WTC11 (cell line): ENCODE measurements at regions not wholly inside any gene's neighbourhood (a gene's known extent, or its start where the extent isn't known, plus 50 kb on each side); places are given as distances from the start of the nearest gene placed in this dataset.

Experiments
- ATAC-seq: fragments of 200-7000 bp; cut with Tn5 transposase; 2 replicates; pipeline ENCODE4 v1.10.0; 2021; ENCODE audit warnings: mild to moderate bottlenecking, moderate library complexity
- CTCF ChIA-PET: fragments of 300-600 bp; sonication (Branson Sonifier 250); formaldehyde crosslinking; loops from one replicate; lab custom pipeline; 2021; ENCODE audit warnings: antibody characterized with exemption; lab: Charles Lee
- POLR2A ChIA-PET: fragments of 350-600 bp; sonication (Branson Sonifier 250); formaldehyde crosslinking; loops from one replicate; lab custom pipeline; 2021; ENCODE audit warnings: antibody characterized with exemption; lab: Charles Lee
- DNase-seq: peaks from one replicate; pipeline ENCODE4 v3.0.0; 2021; ENCODE audit warnings: low spot score
- H3K27ac Mint-ChIP-seq: 2 replicates; pipeline ENCODE4 v1.8.0; 2021; ENCODE audit warnings: mixed read lengths
- H3K27me3 Mint-ChIP-seq: 2 replicates; pipeline ENCODE4 v1.8.0; 2021; ENCODE audit warnings: low read depth, mild to moderate bottlenecking, moderate library complexity, mixed read lengths
- H3K36me3 Mint-ChIP-seq: 2 replicates; pipeline ENCODE4 v1.8.0; 2021; ENCODE audit warnings: mixed read lengths
- H3K4me1 Mint-ChIP-seq: 2 replicates; pipeline ENCODE4 v1.8.0; 2022; ENCODE audit warnings: mixed read lengths
- H3K4me3 Mint-ChIP-seq: 2 replicates; pipeline ENCODE4 v1.8.0; 2021; ENCODE audit warnings: mild to moderate bottlenecking, moderate library complexity, mixed read lengths
- H3K9me3 Mint-ChIP-seq: 2 replicates; pipeline ENCODE4 v1.8.0; 2021; ENCODE audit warnings: mixed read lengths
- CREM ChIP-seq: sonication (generic); formaldehyde crosslinking; IDR thresholded peaks from 2 replicates; pipeline ENCODE4 v1.8.1; 2022; ENCODE audit warnings: mild to moderate bottlenecking, missing genetic modification reagents, moderate library complexity
- E2F5 ChIP-seq: sonication (generic); formaldehyde crosslinking; IDR thresholded peaks from 2 replicates; pipeline ENCODE4 v1.8.1; 2022; ENCODE audit warnings: mild to moderate bottlenecking, moderate library complexity, missing genetic modification reagents
- ETV6 ChIP-seq: sonication (generic); formaldehyde crosslinking; IDR thresholded peaks from 2 replicates; pipeline ENCODE4 v1.8.1; 2022; ENCODE audit warnings: mild to moderate bottlenecking, missing genetic modification reagents
- FOXK1 ChIP-seq: sonication (generic); formaldehyde crosslinking; IDR thresholded peaks from 2 replicates; pipeline ENCODE4 v1.8.0; 2022; ENCODE audit warnings: mild to moderate bottlenecking, moderate library complexity, missing genetic modification reagents
- FOXP1 ChIP-seq: sonication (generic); formaldehyde crosslinking; IDR thresholded peaks from 2 replicates; pipeline ENCODE4 v1.8.0; 2022; ENCODE audit warnings: missing genetic modification reagents, mild to moderate bottlenecking, moderate library complexity, borderline replicate concordance
- FOXP4 ChIP-seq: sonication (generic); formaldehyde crosslinking; IDR thresholded peaks from 2 replicates; pipeline ENCODE4 v1.8.0; 2022; ENCODE audit warnings: mild to moderate bottlenecking, missing genetic modification reagents
- GABPB1 ChIP-seq: sonication (generic); formaldehyde crosslinking; IDR thresholded peaks from 2 replicates; pipeline ENCODE4 v1.8.1; 2023; ENCODE audit warnings: mild to moderate bottlenecking, missing genetic modification reagents
- IRF2 ChIP-seq: sonication (generic); formaldehyde crosslinking; IDR thresholded peaks from 2 replicates; pipeline ENCODE4 v1.8.0; 2022; ENCODE audit warnings: low read depth, missing genetic modification reagents, borderline replicate concordance
- MXD4 ChIP-seq: fragments of 250-450 bp; sonication (Bioruptor Pico); IDR thresholded peaks from 2 replicates; pipeline ENCODE4 v1.8.0; 2021; ENCODE audit warnings: mild to moderate bottlenecking, moderate library complexity, borderline replicate concordance
- NFE2L1 ChIP-seq: sonication (generic); formaldehyde crosslinking; IDR thresholded peaks from 2 replicates; pipeline ENCODE4 v1.8.1; 2023; ENCODE audit warnings: missing genetic modification reagents
- OVOL2 ChIP-seq: fragments of 250-450 bp; sonication (Bioruptor Pico); IDR thresholded peaks from 2 replicates; pipeline ENCODE4 v1.9.0; 2021; ENCODE audit warnings: mild to moderate bottlenecking, borderline replicate concordance
- PRRX2 ChIP-seq: fragments of 250-450 bp; sonication (Bioruptor Pico); IDR thresholded peaks from 2 replicates; pipeline ENCODE4 v1.8.0; 2021; ENCODE audit warnings: mild to moderate bottlenecking
- RELA ChIP-seq: sonication (generic); formaldehyde crosslinking; IDR thresholded peaks from 2 replicates; pipeline ENCODE4 v1.8.1; 2022; ENCODE audit warnings: missing genetic modification reagents, mild to moderate bottlenecking, borderline replicate concordance
- SMAD3 ChIP-seq: sonication (generic); formaldehyde crosslinking; IDR thresholded peaks from 2 replicates; pipeline ENCODE4 v1.8.0; 2022; ENCODE audit warnings: missing genetic modification reagents, mild to moderate bottlenecking, borderline replicate concordance
- SMAD4 ChIP-seq: sonication (generic); formaldehyde crosslinking; IDR thresholded peaks from 2 replicates; pipeline ENCODE4 v1.8.0; 2022; ENCODE audit warnings: mild to moderate bottlenecking, missing genetic modification reagents
- TEAD1 ChIP-seq: sonication (generic); formaldehyde crosslinking; IDR thresholded peaks from 2 replicates; pipeline ENCODE4 v1.8.0; 2022; ENCODE audit warnings: mild to moderate bottlenecking, missing genetic modification reagents
- TEAD4 ChIP-seq: sonication (generic); formaldehyde crosslinking; IDR thresholded peaks from 2 replicates; pipeline ENCODE4 v1.8.0; 2022; ENCODE audit warnings: mild to moderate bottlenecking, missing genetic modification reagents
- ZBTB21 ChIP-seq: sonication (generic); formaldehyde crosslinking; IDR thresholded peaks from 2 replicates; pipeline ENCODE4 v1.8.1; 2023; ENCODE audit warnings: mild to moderate bottlenecking, missing genetic modification reagents, borderline replicate concordance
- ZNF219 ChIP-seq: sonication (generic); formaldehyde crosslinking; IDR thresholded peaks from 2 replicates; pipeline ENCODE4 v1.8.0; 2023; ENCODE audit warnings: missing genetic modification reagents, mild to moderate bottlenecking, borderline replicate concordance
- ZNF263 ChIP-seq: sonication (generic); formaldehyde crosslinking; IDR thresholded peaks from 2 replicates; pipeline ENCODE4 v1.8.1; 2022; ENCODE audit warnings: low read depth, mild to moderate bottlenecking, moderate library complexity, missing genetic modification reagents
- ZNF317 ChIP-seq: sonication (generic); formaldehyde crosslinking; IDR thresholded peaks from 2 replicates; pipeline ENCODE4 v1.8.1; 2023; ENCODE audit warnings: low read depth, mild to moderate bottlenecking, moderate library complexity, missing genetic modification reagents, borderline replicate concordance
- ZNF396 ChIP-seq: fragments of 250-450 bp; sonication (Bioruptor Pico); IDR thresholded peaks from 2 replicates; pipeline ENCODE4 v1.8.0; 2021; ENCODE audit warnings: mild to moderate bottlenecking, moderate library complexity, borderline replicate concordance
- ZNF532 ChIP-seq: fragments of 250-450 bp; sonication (Bioruptor Pico); IDR thresholded peaks from 2 replicates; pipeline ENCODE4 v1.9.0; 2021; ENCODE audit warnings: mild to moderate bottlenecking, borderline replicate concordance

GRCh38 chr10:81071087-81071796 lies 533.5 kb downstream of the SH2D4B start:
- Mint-ChIP-seq H3K9me3 (no peaks in the 10 kb centered on the region), H3K27ac (no peak overlapping the region), H3K27me3 (no peaks in the 10 kb centered on the region), H3K36me3 (no peaks in the 10 kb centered on the region), H3K4me1 (peaks cover 4% of the 10 kb centered on the region; the same call in 1 of the 2 replicates), H3K4me3 (no peak overlapping the region)
- no peak for DNase-seq
- ChIA-PET CTCF (interaction anchor here (2.0 kb wide), 1 partner anchor 11 kb away, joined by 5 read pairs; no protein-coding TSS in a partner anchor), POLR2A (no interaction called here)
- no peak for TF ChIP-seq FOXP4 (CRISPR knock-in tag)
- TF ChIP-seq SMAD3 (CRISPR knock-in tag) = no peak
- TF ChIP-seq SMAD4 (CRISPR knock-in tag) = no peak
- TF ChIP-seq E2F5 (CRISPR knock-in tag) = no peak
- no peak for TF ChIP-seq ZNF396 (CRISPR knock-in tag)
- no peak for TF ChIP-seq GABPB1 (CRISPR knock-in tag)
- TF ChIP-seq PRRX2 = no peak
- no peak for TF ChIP-seq ZNF219 (CRISPR knock-in tag)
- TF ChIP-seq CREM (CRISPR knock-in tag) = no peak
- no peak for ATAC-seq

GRCh38 chr10:81073155-81073554 lies 535.5 kb downstream of the SH2D4B start:
- TF ChIP-seq IRF2 (CRISPR knock-in tag) = no peak
- H3K27ac Mint-ChIP-seq = no peak overlapping the region
- no peaks in the 10 kb centered on the region for H3K27me3 Mint-ChIP-seq
- H3K9me3 Mint-ChIP-seq = 0 out of 2 replicates have a peak, but pooled peaks cover 3% of the 10 kb centered on the region
- POLR2A ChIA-PET = no interaction called here
- H3K36me3 Mint-ChIP-seq = no peaks in the 10 kb centered on the region
- H3K4me3 Mint-ChIP-seq = no peak overlapping the region
- H3K4me1 Mint-ChIP-seq = peaks cover 4% of the 10 kb centered on the region; the same call in 1 of the 2 replicates
- CTCF ChIA-PET = no interaction called here
- ATAC-seq (no peak), DNase-seq (no peak)

GRCh38 chr10:81081887-81082620 lies 544.4 kb downstream of the SH2D4B start:
- peak; percentile 27 for DNase-seq
- CTCF ChIA-PET = interaction anchor here (0.7 to 1.9 kb wide), 11 partner anchors 10 to 1003 kb away, joined by 3 to 25 read pairs (median 4); no protein-coding TSS in a partner anchor
- POLR2A ChIA-PET = no interaction called here
- peak; percentile 92 for ATAC-seq
- no peaks in the 10 kb centered on the region for H3K27me3 Mint-ChIP-seq
- no peak overlapping the region; the same call in 1 of the 2 replicates for H3K27ac Mint-ChIP-seq
- H3K4me3 Mint-ChIP-seq = no peak overlapping the region
- peaks cover 2% of the 10 kb centered on the region for H3K4me1 Mint-ChIP-seq
- no peaks in the 10 kb centered on the region for H3K36me3 Mint-ChIP-seq
- H3K9me3 Mint-ChIP-seq = peaks cover 12% of the 10 kb centered on the region
- TF ChIP-seq TEAD1 (CRISPR knock-in tag) = no peak
- TF ChIP-seq ZNF317 = no peak
- TF ChIP-seq NFE2L1 (CRISPR knock-in tag) = no peak
- TF ChIP-seq GABPB1 (CRISPR knock-in tag) = no peak
- TF ChIP-seq CREM (CRISPR knock-in tag) = no peak
- TF ChIP-seq ZBTB21 = no peak
- TF ChIP-seq OVOL2 (CRISPR knock-in tag) = no peak
- no peak for TF ChIP-seq FOXP1
- no peak for TF ChIP-seq MXD4 (CRISPR knock-in tag)
- TF ChIP-seq ETV6 (CRISPR knock-in tag) = no peak
- no peak for TF ChIP-seq TEAD4 (CRISPR knock-in tag)
- no peak for TF ChIP-seq FOXK1 (CRISPR knock-in tag)
- no peak for TF ChIP-seq RELA
- TF ChIP-seq ZNF263 (CRISPR knock-in tag) = no peak
- no peak for TF ChIP-seq ZNF532 (CRISPR knock-in tag)
